Liver (tissue), 8 donors: ENCODE measurements at regions not wholly inside any gene's neighbourhood (a gene's known extent, or its start where the extent isn't known, plus 50 kb on each side); places are given as distances from the start of the nearest gene placed in this dataset.

ENCODE experiments used
- DNase-seq: peaks from one replicate; pipeline ENCODE4 v3.0.0-alpha.2; 2017; ENCODE audit warnings: low spot score
- H3K27ac ChIP-seq, 2 donors: one replicate each; pipeline ENCODE4 v1.7.0; 2013; ENCODE audit warnings: inconsistent platforms in 2 of 2, low read length in 2 of 2, control low read depth in 1 of 2, low read depth in 1 of 2, mild to moderate bottlenecking in 1 of 2
- H3K27me3 ChIP-seq, 4 donors: one replicate each; pipeline versions ENCODE4 v1.6.1 to v1.7.0; 2013; ENCODE audit warnings: low read length in 3 of 4, inconsistent platforms in 1 of 4, mild to moderate bottlenecking in 1 of 4, moderate library complexity in 1 of 4; ENCODE audit not compliant: control insufficient read depth in 4 of 4, insufficient read depth in 4 of 4
- H3K36me3 ChIP-seq, 4 donors: one replicate each; pipeline versions ENCODE4 v1.6.1 to v1.7.0; 2013; ENCODE audit warnings: low read length in 3 of 4, mild to moderate bottlenecking in 3 of 4, low read depth in 1 of 4, moderate library complexity in 1 of 4; ENCODE audit not compliant: control insufficient read depth in 4 of 4, insufficient read depth in 3 of 4
- H3K4me1 ChIP-seq, 4 donors: one replicate each; pipeline versions ENCODE4 v1.6.1 to v1.7.0; 2013; ENCODE audit warnings: low read length in 3 of 4, mild to moderate bottlenecking in 3 of 4, moderate library complexity in 1 of 4; ENCODE audit not compliant: control insufficient read depth in 4 of 4, insufficient read depth in 4 of 4
- H3K4me3 ChIP-seq, 3 donors: one replicate each; pipeline versions ENCODE4 v1.6.1 to v1.7.0; 2013; ENCODE audit warnings: low read length in 3 of 3, control low read depth in 1 of 3, low read depth in 1 of 3, mild to moderate bottlenecking in 1 of 3
- H3K9ac ChIP-seq, 2 donors: one replicate each; pipeline ENCODE4 v1.7.0; 2013; ENCODE audit warnings: low read length in 2 of 2, mild to moderate bottlenecking in 2 of 2, moderate library complexity in 2 of 2, control low read depth in 1 of 2, low read depth in 1 of 2
- H3K9me3 ChIP-seq, 4 donors: one replicate each; pipeline versions ENCODE4 v1.6.1 to v1.7.0; 2013; ENCODE audit warnings: low read length in 3 of 4; ENCODE audit not compliant: control insufficient read depth in 4 of 4
- EGR1 ChIP-seq, 2 donors: IDR thresholded peaks; 2 replicates each; pipeline ENCODE4 v1.6.1; 2016 to 2018; ENCODE audit warnings: antibody characterized with exemption in 2 of 2, low read depth in 2 of 2
- FOXA1 ChIP-seq: IDR thresholded peaks from 2 replicates; pipeline ENCODE4 v1.6.1; 2016; ENCODE audit warnings: antibody characterized with exemption
- FOXA2 ChIP-seq: IDR thresholded peaks from 2 replicates; pipeline ENCODE4 v1.6.1; 2016; ENCODE audit warnings: antibody characterized with exemption
- GABPA ChIP-seq, 2 donors: IDR thresholded peaks in 1 of 2; conservative IDR thresholded peaks in 1 of 2; 2 replicates each; pipeline ENCODE4 v1.6.1; 2016; ENCODE audit warnings: antibody characterized with exemption in 2 of 2, mild to moderate bottlenecking in 1 of 2, moderate library complexity in 1 of 2
- HNF4A ChIP-seq, 2 donors: conservative IDR thresholded peaks; 2 replicates each; pipeline ENCODE4 v1.6.1; 2016; ENCODE audit warnings: antibody characterized with exemption in 2 of 2, mild to moderate bottlenecking in 2 of 2
- HNF4G ChIP-seq: IDR thresholded peaks from 2 replicates; pipeline ENCODE4 v1.6.1; 2016; ENCODE audit warnings: antibody characterized with exemption
- JUND ChIP-seq, 2 donors: IDR thresholded peaks; 2 replicates each; pipeline ENCODE4 v1.6.1; 2016; ENCODE audit warnings: antibody characterized with exemption in 2 of 2
- NR2F2 ChIP-seq: IDR thresholded peaks from 2 replicates; pipeline ENCODE4 v1.6.1; 2016; ENCODE audit warnings: antibody characterized with exemption
- RAD21 ChIP-seq, 2 donors: IDR thresholded peaks; 2 replicates each; pipeline ENCODE4 v1.6.1; 2016; ENCODE audit warnings: antibody characterized with exemption in 2 of 2, mild to moderate bottlenecking in 2 of 2
- RXRA ChIP-seq, 2 donors: IDR thresholded peaks; 2 replicates each; pipeline ENCODE4 v1.6.1; 2017 to 2018; ENCODE audit warnings: antibody characterized with exemption in 2 of 2, mild to moderate bottlenecking in 1 of 2
- SP1 ChIP-seq: IDR thresholded peaks from 2 replicates; pipeline ENCODE4 v1.6.1; 2018; ENCODE audit warnings: antibody characterized with exemption, mild to moderate bottlenecking
- TAF1 ChIP-seq: conservative IDR thresholded peaks from 2 replicates; pipeline ENCODE4 v1.6.1; 2016; ENCODE audit warnings: antibody characterized with exemption, mild to moderate bottlenecking
- YY1 ChIP-seq: IDR thresholded peaks from 2 replicates; pipeline ENCODE4 v1.6.1; 2016; ENCODE audit warnings: antibody characterized with exemption, mild to moderate bottlenecking
- WGBS: extraction: QIAGEN DNeasy Blood & Tissue Kit; methylation state at CpG from one replicate; pipeline ENCODE4 v1.1.7; 2013; 5-methylcytosine and 5-hydroxymethylcytosine counted together
- TF ChIP-seq, protein P1 (sequence below): IDR thresholded peaks from 2 replicates; pipeline ENCODE4 v1.6.1; 2016; ENCODE audit warnings: antibody characterized with exemption
- TF ChIP-seq, protein P2 (sequence below): IDR thresholded peaks from 2 replicates; pipeline ENCODE4 v1.6.1; 2016; ENCODE audit warnings: antibody characterized with exemption, mild to moderate bottlenecking
- TF ChIP-seq, protein P3 (sequence below): fragments of 150-350 bp; IDR thresholded peaks from 2 replicates; pipeline ENCODE4 v1.5.1; 2017; ENCODE audit warnings: improper control_type of control experiment, low read depth, low read length; ENCODE audit not compliant: missing input control
- TF ChIP-seq, protein P4 (sequence below): IDR thresholded peaks from 2 replicates; pipeline ENCODE4 v1.6.1; 2016; ENCODE audit warnings: antibody characterized with exemption
- donor health status: healthy.
- donor health status: healthy.
- donor health status: healthy.
- donor health status: healthy.
- donor health status: healthy.

DNA sequence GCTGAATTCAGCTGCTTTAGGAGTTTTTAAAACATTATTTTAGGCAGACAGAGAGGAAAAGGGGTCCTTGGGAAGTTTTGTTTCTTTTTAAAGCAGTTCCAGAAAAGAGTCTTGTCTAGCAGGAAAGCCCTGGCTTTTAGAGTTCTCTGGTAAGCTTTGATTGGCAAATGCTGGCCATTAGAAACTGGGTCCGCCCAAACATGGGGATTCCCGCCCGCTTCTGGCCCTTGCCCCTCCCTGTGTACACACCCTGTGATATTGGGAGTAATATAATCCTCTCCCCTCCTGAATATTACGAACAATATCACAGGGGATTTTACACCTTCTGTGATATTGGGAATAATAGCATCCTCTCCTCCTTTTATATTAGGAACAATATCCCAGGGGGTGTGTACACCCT, 58.9 kb downstream of the ERICH4 start:
- Histone ChIP-seq H3K9ac (no peak overlapping the region), H3K4me3 (no peak overlapping the region), H3K9me3 (peaks cover 0 to 2% (median under 1%) of the 10 kb centered on the region in 4 donors), H3K4me1 (no peaks in the 10 kb centered on the region), H3K36me3 (no peaks in the 10 kb centered on the region), H3K27me3 (peaks cover 0 to 5% (median 0%) of the 10 kb centered on the region in 4 donors), H3K27ac (peak overlapping the region; percentile 1 to 8)
- WGBS = 63% methylated on average over 4 of the region's 4 CpGs
- no peak for DNase-seq
- TF ChIP-seq JUND (IDR thresholded peaks at IDR 0.05) = no peak
- no peak for TF ChIP-seq SP1
- no peak for TF ChIP-seq HNF4A (conservative IDR thresholded peaks at IDR 0.05)
- no peak for TF ChIP-seq NR2F2
- TF ChIP-seq RAD21 (IDR thresholded peaks at IDR 0.05) = no peak
- no peak for TF ChIP-seq GABPA (IDR thresholded peaks at IDR 0.05 in 1 of 2, conservative IDR thresholded peaks at IDR 0.05 in 1 of 2)
- no peak for TF ChIP-seq EGR1 (IDR thresholded peaks at IDR 0.05; ENCODE audit: low read depth in 2 of 2)
- no peak for TF ChIP-seq RXRA (IDR thresholded peaks at IDR 0.05)
- no peak for TF ChIP-seq YY1
- TF ChIP-seq FOXA2 = no peak
- TF ChIP-seq, protein P1, sequence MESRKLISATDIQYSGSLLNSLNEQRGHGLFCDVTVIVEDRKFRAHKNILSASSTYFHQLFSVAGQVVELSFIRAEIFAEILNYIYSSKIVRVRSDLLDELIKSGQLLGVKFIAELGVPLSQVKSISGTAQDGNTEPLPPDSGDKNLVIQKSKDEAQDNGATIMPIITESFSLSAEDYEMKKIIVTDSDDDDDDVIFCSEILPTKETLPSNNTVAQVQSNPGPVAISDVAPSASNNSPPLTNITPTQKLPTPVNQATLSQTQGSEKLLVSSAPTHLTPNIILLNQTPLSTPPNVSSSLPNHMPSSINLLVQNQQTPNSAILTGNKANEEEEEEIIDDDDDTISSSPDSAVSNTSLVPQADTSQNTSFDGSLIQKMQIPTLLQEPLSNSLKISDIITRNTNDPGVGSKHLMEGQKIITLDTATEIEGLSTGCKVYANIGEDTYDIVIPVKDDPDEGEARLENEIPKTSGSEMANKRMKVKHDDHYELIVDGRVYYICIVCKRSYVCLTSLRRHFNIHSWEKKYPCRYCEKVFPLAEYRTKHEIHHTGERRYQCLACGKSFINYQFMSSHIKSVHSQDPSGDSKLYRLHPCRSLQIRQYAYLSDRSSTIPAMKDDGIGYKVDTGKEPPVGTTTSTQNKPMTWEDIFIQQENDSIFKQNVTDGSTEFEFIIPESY = no peak
- TF ChIP-seq, protein P2, sequence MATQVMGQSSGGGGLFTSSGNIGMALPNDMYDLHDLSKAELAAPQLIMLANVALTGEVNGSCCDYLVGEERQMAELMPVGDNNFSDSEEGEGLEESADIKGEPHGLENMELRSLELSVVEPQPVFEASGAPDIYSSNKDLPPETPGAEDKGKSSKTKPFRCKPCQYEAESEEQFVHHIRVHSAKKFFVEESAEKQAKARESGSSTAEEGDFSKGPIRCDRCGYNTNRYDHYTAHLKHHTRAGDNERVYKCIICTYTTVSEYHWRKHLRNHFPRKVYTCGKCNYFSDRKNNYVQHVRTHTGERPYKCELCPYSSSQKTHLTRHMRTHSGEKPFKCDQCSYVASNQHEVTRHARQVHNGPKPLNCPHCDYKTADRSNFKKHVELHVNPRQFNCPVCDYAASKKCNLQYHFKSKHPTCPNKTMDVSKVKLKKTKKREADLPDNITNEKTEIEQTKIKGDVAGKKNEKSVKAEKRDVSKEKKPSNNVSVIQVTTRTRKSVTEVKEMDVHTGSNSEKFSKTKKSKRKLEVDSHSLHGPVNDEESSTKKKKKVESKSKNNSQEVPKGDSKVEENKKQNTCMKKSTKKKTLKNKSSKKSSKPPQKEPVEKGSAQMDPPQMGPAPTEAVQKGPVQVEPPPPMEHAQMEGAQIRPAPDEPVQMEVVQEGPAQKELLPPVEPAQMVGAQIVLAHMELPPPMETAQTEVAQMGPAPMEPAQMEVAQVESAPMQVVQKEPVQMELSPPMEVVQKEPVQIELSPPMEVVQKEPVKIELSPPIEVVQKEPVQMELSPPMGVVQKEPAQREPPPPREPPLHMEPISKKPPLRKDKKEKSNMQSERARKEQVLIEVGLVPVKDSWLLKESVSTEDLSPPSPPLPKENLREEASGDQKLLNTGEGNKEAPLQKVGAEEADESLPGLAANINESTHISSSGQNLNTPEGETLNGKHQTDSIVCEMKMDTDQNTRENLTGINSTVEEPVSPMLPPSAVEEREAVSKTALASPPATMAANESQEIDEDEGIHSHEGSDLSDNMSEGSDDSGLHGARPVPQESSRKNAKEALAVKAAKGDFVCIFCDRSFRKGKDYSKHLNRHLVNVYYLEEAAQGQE = no peak
- TF ChIP-seq FOXA1 = no peak
- no peak for TF ChIP-seq HNF4G
- TF ChIP-seq, protein P3, sequence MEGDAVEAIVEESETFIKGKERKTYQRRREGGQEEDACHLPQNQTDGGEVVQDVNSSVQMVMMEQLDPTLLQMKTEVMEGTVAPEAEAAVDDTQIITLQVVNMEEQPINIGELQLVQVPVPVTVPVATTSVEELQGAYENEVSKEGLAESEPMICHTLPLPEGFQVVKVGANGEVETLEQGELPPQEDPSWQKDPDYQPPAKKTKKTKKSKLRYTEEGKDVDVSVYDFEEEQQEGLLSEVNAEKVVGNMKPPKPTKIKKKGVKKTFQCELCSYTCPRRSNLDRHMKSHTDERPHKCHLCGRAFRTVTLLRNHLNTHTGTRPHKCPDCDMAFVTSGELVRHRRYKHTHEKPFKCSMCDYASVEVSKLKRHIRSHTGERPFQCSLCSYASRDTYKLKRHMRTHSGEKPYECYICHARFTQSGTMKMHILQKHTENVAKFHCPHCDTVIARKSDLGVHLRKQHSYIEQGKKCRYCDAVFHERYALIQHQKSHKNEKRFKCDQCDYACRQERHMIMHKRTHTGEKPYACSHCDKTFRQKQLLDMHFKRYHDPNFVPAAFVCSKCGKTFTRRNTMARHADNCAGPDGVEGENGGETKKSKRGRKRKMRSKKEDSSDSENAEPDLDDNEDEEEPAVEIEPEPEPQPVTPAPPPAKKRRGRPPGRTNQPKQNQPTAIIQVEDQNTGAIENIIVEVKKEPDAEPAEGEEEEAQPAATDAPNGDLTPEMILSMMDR = no peak
- no peak for TF ChIP-seq TAF1
- TF ChIP-seq, protein P4, sequence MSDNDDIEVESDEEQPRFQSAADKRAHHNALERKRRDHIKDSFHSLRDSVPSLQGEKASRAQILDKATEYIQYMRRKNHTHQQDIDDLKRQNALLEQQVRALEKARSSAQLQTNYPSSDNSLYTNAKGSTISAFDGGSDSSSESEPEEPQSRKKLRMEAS = no peak

DNA sequence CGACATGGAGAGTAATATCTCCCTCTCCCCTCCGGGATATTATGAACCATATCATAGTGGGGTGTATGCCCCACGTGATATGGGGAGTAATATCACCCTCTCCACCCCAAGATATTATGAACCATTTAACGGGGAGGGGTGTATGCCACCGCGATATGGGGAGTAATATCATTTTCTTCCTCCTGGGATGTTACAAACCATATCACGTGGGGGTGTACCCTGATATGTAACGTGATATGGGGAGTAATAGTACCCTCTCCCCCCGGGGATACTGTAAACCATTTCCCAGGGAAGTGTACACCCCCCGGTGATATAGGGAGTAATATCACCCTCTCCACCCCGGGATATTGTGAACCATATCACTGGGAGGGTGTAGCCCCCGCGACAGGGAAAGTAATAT, 62.1 kb downstream of the ERICH4 start:
- Histone ChIP-seq H3K4me3 (no peak overlapping the region), H3K9me3 (peaks cover 0 to 2% (median under 1%) of the 10 kb centered on the region in 4 donors), H3K36me3 (no peaks in the 10 kb centered on the region), H3K27ac (no peak overlapping the region), H3K4me1 (no peaks in the 10 kb centered on the region), H3K9ac (no peak overlapping the region), H3K27me3 (no peaks in the 10 kb centered on the region)
- DNase-seq = no peak
- 79% methylated on average over 13 of the region's 13 CpGs for WGBS
- TF ChIP-seq JUND (IDR thresholded peaks at IDR 0.05) (no peak), HNF4A (conservative IDR thresholded peaks at IDR 0.05) (no peak), HNF4G (no peak), TAF1 (no peak), RAD21 (IDR thresholded peaks at IDR 0.05) (no peak), GABPA (IDR thresholded peaks at IDR 0.05 in 1 of 2, conservative IDR thresholded peaks at IDR 0.05 in 1 of 2) (no peak), YY1 (no peak), SP1 (no peak), FOXA1 (no peak), RXRA (IDR thresholded peaks at IDR 0.05) (no peak)
- TF ChIP-seq, protein P1 = no peak
- TF ChIP-seq, protein P4 = no peak
- TF ChIP-seq, protein P3 = no peak
